Islet of Langerhans (tissue), 1 donor: ENCODE measurements at regions not wholly inside any gene's neighbourhood (a gene's known extent, or its start where the extent isn't known, plus 50 kb on each side); places are given as distances from the start of the nearest gene placed in this dataset.
"Not testable (repeated sequence)": the region's sequence is repeated elsewhere in the genome, so short reads cannot be mapped to it uniquely, and the experiment has no call there.

Experiments used
- FAIRE-seq: peaks from one replicate; lab custom pipeline; 2011; peaks lifted over from hg19 to GRCh38; lab: Jason Lieb, UNC

DNA sequence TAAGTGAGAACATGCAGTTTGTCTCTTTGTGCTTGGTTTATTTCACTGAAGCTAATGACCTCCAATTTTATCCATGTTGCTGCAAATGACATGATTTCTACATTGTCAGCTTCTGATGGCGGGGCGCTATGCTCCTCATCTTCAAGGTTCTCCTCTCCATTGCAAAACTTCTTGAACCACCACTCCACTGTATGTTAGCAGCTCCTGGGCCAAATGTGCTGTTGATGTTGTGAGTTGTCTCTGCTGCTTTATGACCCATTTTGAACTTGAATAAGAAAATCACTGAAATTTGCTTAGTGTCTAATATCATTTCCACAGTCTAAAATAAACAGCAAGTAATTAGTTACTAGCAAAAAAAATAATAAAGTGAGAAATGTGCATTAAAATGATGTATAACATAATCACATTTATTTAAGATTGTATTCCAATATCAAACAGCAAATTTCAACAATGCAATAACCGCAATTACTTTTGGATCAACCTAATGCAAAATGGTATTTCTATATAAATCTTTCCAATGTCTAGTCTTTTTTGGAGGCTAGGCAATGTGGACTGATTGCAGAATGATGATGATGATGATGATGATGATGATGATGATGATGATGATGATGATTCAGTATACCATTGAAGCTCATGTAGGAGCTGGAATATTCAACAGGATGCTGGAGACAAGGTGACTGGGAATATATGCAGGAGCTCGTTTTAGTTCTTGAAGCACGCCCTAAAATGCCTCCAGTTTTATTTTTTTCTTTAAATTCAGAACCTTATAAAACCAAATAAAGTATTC is 304.9 kb upstream of the KYNU start:
- no peak for FAIRE-seq

DNA sequence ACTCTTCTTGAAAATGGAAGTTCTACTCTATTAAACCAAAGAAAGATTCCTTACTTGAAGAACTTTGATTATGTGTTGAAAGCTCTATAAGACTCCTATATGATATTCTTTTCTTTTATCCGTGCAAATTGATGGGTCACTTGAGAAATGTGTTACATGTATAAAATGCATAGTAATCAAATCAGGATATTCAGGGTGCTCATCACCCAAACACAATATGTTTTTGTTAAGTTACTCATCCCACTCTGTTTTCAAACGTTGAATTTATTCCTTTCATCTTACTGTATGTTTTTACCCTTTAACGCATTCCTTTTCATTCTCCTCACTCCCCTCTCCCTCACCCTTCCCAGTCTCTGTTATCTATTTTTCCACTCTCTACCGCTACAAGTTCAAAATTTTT is 305.5 kb upstream of the KYNU start:
- FAIRE-seq, result no peak

- no peak for FAIRE-seq
Measured at GRCh38 chr2:142562900-142563299, 314.6 kb upstream of the KYNU start.

DNA sequence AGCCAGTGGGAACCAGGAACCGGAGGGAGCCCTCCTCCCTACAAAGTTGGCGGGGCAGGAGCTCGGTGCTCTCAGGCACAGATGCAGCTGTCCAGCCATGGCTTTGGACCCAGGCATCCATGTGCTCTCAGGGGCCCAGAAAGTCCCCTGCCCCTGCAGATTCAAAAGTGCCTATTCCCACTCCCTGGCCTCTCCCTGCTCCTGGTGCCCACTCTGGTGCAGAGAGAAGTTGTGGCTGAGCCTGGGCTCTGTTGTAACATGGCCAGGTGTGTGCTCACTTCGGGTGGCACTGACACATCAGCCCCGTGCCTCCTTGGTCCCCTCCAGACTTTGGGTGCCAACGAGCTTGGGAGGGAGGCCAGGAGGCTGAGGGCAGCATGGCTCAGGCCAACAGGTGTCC is 315.8 kb upstream of the KYNU start:
- FAIRE-seq, result no peak

DNA sequence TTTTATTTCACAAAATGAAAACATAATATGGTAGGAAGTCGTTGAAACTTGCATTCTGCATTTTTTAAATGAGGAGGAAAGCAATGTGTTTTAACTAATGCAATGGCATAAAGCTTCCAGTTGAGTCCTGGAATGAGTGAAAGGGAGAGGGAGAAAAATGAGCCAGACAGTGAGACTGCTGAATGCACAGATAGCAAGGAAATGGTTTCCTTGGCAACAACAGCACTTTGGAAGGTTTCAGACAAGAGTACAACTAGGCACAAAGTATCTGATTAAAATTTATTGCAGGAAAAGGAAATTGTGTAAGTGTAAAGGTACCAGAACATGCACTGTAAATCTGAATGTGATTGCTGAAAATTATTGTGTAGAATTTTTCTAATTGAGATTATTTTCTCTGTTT is 320.1 kb upstream of the KYNU start:
- no peak for FAIRE-seq

DNA sequence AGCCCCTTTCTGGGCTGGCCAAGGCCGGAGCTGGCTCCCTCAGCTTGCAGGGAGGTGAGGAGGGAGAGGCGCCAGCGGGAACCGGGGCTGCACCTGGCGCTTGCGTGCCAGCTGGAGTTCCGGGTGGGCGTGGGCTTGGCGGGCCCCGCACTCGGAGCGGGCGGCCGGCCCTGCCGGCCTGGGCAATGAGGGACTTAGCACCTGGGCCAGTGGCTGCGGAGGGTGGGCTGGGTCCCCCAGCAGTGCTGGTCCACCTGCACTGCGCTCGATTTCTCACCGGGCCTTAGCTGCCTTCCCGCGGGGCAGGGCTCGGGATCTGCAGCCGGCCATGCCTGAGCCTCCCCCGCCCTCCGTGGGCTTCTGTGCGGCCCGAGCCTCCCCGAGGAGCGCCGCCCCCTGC is 331.5 kb upstream of the KYNU start:
- FAIRE-seq, result not testable (repeated sequence)

DNA sequence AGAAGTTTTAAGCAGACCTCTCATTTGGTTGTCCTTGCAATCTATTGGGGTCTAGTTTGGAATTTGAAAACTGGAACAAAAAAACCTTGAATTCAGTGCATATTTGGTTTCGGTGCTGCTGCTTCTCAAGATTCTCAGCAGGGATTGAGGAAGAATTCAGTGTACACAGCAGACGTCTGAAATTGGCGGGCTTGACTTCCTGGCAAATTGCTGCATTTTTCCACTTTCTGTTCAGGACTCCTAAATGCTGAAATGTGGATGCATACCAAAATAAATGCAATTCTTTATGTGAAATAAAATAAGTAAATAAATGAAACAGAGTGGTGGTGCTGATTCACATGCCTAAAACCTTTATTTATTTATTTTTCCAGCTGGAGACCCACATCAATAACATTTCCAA is 332.4 kb upstream of the KYNU start:
- FAIRE-seq, result no peak

GRCh38 chr2:142544173-142544572 is 333.3 kb upstream of the KYNU start:
- FAIRE-seq, result no peak

- no peak for FAIRE-seq
Measured at GRCh38 chr2:142542431-142542910, 335.0 kb upstream of the KYNU start.

DNA sequence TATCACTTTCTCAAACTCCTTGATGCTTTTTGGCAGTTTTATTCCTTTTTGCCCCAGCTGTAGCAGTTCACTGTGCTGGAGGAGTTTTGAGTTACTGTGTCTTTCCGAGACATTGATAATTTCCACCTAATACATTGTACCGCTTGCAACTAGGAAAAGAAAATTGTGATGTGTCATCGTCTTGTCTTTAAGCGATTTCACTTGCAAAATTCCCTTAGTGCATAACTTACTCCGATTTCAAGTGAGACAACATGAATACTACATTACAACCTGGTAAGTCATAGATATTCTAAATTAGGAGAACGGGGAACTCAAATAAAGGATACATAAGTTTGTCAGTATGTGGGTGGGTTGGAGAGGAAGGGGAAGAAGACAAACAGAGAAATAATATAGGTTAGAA is 340.5 kb upstream of the KYNU start:
- no peak for FAIRE-seq

DNA sequence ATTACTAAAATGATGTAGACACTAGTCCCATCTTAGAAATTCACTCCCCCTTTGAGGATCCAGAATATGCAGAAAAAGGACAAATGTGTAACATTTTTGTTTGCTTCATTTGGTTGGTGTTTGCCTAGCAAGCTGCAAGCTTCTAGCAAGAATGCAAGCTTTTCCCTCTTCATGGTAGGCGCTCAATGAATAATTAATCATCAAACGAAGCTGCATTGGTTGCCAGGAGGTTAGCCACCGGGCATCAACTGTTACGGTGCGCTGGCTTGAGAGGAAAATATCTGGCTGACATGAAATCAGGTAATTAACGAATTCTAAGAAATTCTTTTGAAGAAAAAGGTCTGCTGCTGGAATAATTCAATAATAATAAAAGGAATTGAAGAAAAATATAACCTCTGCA is 341.0 kb upstream of the KYNU start:
- no peak for FAIRE-seq

- FAIRE-seq, result no peak
Measured at GRCh38 chr2:142535311-142535710, 342.2 kb upstream of the KYNU start.

GRCh38 chr2:142533177-142533576 is 344.3 kb upstream of the KYNU start:
- no peak for FAIRE-seq

- no peak for FAIRE-seq
Measured at GRCh38 chr2:142531377-142531776, 346.1 kb upstream of the KYNU start.

- no peak for FAIRE-seq
Measured at GRCh38 chr2:142525720-142526119, 351.7 kb upstream of the KYNU start.

- FAIRE-seq, result no peak
Measured at GRCh38 chr2:142521492-142521891, 356.0 kb upstream of the KYNU start.

DNA sequence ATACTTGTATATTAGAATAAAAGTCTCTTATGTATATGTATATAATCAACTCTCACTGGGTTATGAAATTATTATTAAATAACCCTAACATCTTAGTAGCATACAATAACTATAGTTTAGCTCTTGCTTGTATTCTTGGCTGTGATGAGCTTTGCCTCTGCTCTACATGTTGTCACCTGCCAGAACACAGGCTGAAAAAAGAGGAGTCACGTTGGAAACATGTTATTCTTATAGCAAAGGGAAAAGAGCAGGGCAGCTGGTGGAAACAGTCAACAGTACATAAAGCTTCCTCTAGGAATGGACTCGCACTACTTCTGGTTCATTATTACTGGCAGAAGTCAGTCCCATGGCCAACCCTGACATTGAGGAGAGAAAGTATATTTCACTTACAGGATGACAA is 362.0 kb upstream of the KYNU start:
- FAIRE-seq, result no peak

GRCh38 chr2:142509401-142509800 is 368.1 kb upstream of the KYNU start:
- FAIRE-seq, result no peak

DNA sequence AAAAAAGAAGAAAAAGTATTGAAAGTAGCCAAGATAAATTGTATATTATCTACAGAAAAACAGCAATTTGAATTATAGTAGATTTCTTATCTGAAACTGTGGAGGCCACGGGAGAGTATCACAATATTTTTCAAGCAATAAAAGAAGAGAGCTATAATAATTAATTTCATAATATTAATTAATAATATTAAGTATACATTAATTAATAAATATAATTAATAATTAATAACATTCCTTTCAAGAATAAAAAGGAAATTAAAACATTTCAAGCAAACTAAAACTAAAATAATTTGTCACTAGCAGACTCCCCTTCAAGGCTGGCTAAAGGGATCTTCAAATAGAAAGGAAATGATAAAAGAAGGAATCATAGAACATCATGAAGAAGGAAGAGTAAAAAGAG is 372.7 kb upstream of the KYNU start:
- FAIRE-seq, result no peak

GRCh38 chr2:142502402-142502801 is 371.6 kb upstream of the LRP1B start:
- FAIRE-seq, result no peak

- FAIRE-seq, result no peak
Measured at GRCh38 chr2:142495141-142495540, 364.3 kb upstream of the LRP1B start.

- not testable (repeated sequence) for FAIRE-seq
Measured at GRCh38 chr2:142489631-142490030, 358.8 kb upstream of the LRP1B start.

DNA sequence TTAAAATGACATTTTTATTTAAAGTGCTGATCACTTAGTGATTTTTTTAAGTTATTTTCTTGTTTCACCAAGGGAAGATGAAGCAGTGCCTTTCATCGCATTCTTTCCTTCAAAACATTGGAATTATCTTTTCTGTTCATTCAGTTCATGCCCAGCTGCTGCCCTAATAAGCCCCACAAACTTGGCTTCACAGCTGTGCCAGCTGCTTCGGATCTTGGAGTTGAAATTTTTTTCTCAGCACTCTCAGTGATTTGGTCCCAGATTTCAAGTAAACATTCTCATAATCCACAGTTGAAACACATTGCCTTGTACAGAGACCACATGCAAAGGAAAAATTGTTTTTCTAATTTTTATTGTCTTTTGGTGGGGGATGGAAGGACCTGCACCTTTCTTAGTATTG is 353.3 kb upstream of the LRP1B start:
- no peak for FAIRE-seq

DNA sequence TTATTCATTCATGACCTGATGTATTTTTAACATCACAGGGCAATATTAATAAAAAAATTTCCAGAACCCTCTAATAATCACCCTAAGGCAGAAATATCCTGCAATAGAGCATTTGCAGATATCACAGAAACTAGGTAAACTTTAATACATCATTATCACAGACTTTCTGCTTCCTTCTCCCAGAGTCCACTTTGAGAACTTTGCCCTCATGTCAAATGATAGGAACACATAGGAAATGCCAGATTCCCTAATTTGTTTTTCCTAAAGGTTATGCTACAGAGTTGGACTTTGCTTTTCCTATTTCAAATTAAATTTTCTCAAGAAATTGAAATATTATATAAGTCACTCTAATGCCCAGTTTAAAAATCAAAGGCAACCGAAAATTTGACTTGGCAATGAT is 352.8 kb upstream of the LRP1B start:
- FAIRE-seq, result no peak

GRCh38 chr2:142478206-142478605 is 347.4 kb upstream of the LRP1B start:
- FAIRE-seq, result no peak
